GM12865 (cell line): ENCODE measurements at regions not wholly inside any gene's neighbourhood (a gene's known extent, or its start where the extent isn't known, plus 50 kb on each side); places are given as distances from the start of the nearest gene placed in this dataset.

ENCODE experiments used
- DNase-seq: peaks from one replicate; pipeline ENCODE4 v3.0.0; 2010; ENCODE audit warnings: low read depth
- H3K4me3 ChIP-seq: 2 replicates; pipeline ENCODE4 v1.5.1; 2011; ENCODE audit warnings: mild to moderate bottlenecking, low read depth, low read length, control low read depth
- CTCF ChIP-seq: IDR thresholded peaks from 2 replicates; pipeline ENCODE4 v1.5.1; 2011; ENCODE audit warnings: low read length, control low read depth, low read depth, inconsistent platforms; ENCODE audit not compliant: insufficient read depth; ENCODE audit errors: missing control alignments

GRCh38 chr18:25876330-25876948 lies 214.0 kb downstream of the SS18 start:
- no peak overlapping the region for H3K4me3 ChIP-seq
- DNase-seq = no peak
- TF ChIP-seq CTCF = no peak

GRCh38 chr18:25875551-25876240 lies 214.7 kb downstream of the SS18 start:
- TF ChIP-seq CTCF = no peak
- no peak overlapping the region for H3K4me3 ChIP-seq
- no peak for DNase-seq

GRCh38 chr18:25873833-25874232 lies 216.6 kb downstream of the SS18 start:
- DNase-seq = no peak
- H3K4me3 ChIP-seq = no peak overlapping the region
- no peak for TF ChIP-seq CTCF

GRCh38 chr18:25866331-25866730 lies 224.1 kb downstream of the SS18 start:
- no peak for TF ChIP-seq CTCF
- no peak overlapping the region for H3K4me3 ChIP-seq
- no peak for DNase-seq

- no peak for DNase-seq
- H3K4me3 ChIP-seq = no peak overlapping the region
- no peak for TF ChIP-seq CTCF
These were observed 227.4 kb downstream of the SS18 start for GRCh38 chr18:25862881-25863600.

- DNase-seq = no peak
- H3K4me3 ChIP-seq = no peak overlapping the region
- TF ChIP-seq CTCF = no peak
These were observed 236.6 kb downstream of the SS18 start for GRCh38 chr18:25853691-25854433.
